HG03575 (cell line): ENCODE measurements at regions not wholly inside any gene's neighbourhood (a gene's known extent, or its start where the extent isn't known, plus 50 kb on each side); places are given as distances from the start of the nearest gene placed in this dataset.

ENCODE experiments used
- ATAC-seq: cut with Tn5 transposase; IDR thresholded peaks from one replicate; pipeline ENCODE4 v1.9.1; 2021; ENCODE audit not compliant: unreplicated experiment, insufficient number of reproducible peaks, low FRiP score; ENCODE audit errors: extremely low read depth

DNA sequence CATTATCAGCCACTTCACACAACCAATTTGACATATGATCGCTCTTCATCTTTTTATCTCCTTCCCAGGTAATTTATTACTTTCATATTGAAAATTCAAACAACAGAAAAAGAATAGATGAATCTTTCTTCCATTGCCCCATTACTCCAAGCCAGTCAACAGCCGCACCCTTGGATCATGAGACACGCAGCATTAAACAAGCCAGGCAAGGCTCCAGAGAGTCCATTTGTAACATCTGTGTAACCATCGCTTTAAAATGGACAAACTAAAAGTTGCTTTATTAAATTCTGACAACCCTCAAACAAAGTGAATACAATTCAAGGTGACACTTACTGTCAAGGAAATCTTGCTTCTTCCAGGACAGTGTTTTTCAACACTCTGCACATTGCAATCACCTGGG is 200.3 kb downstream of the EPM2A start:
- no peak for ATAC-seq

DNA sequence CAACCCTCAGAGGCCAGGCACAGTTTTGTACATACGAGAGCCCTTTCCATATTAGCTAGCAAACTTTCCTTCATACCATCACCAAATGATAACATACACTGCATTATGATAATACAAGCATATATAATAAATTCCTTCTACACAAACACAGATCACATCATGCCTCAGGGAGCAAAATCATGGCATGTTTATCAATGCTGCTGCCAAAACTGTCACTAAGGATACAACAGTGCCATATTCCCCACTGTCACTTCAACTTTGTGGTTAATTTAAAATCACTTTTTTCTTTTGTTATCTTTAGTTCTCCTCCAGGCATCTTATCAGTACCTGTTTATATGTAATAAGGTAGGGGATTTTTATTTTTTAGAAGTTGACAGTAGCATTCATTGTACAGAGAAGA is 196.3 kb downstream of the EPM2A start:
- ATAC-seq: no peak

DNA sequence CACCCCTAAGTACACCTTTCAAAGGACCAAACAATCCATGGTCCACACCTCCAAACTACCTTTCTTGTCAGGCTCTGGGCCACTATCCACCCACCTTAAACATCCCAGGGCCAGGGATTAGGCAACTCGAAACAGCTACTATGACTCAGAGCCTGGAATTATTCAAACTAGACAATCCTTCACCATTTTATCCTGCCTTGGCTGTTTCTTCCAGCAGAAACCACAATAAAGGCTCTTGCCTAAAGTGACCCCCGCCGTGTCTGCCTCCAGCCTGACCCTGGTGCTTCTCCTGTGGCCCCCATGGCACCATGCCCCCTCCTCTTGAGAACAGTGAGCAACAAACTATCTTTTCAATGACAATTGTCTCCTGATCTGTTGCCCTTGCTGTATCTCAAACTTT is 195.5 kb downstream of the EPM2A start:
- no peak for ATAC-seq

DNA sequence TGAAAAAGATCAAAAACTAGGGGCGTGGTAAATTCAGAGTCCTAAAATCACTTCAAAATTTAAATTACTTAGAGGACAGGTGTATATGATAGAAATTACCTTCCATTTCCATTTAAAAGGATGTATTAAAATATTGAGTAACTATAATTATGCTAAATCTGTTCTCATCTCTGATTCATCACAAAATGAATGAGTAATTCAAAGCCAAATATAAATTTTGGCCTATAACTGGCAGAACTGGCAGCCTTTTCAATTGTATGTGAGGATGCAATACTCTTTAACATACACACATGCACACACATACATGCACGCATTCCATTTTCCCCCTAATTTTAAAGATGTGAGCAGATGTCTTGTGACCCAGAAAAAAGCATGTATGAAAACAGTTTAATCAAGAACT is 194.6 kb downstream of the EPM2A start:
- ATAC-seq: no peak

GRCh38 chr6:145544041-145544440 is 191.3 kb downstream of the EPM2A start:
- no peak for ATAC-seq

- ATAC-seq: no peak
Measured at GRCh38 chr6:145544514-145544913, 190.8 kb downstream of the EPM2A start.

- ATAC-seq: no peak
Measured at GRCh38 chr6:145546265-145546664, 189.1 kb downstream of the EPM2A start.

DNA sequence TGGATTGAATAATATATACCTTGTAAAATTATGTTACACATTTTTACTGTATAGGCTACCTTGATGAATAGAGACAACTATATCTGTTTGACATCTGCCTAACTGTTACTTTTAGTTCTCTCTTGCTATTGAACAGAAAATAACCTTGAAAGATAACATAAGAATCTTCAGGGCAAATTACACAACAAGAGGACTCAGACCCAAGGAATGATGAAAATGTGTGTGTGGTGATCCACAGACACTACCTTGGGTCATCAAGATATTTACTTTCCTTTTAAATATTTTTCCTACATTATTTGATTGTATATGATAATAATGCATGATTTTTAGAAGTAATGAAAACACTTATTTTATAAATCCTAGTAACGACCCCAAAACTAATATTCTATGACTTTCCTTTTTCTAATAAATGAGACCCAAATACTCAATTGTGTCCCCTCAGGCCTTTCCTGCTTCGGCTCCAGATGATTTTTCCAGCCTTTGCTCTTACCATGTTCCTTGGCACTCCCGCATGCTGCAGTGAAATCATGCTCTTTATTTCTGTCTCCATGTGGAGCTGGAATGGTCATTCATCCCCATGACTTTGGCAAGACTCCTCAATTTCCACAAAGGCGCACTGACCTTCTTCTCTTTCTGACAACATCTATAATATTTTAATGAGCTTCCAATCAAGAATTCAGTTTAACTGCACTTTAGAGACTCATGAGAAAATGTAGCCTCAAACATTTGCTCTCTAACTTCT is 187.6 kb downstream of the EPM2A start:
- no peak for ATAC-seq

DNA sequence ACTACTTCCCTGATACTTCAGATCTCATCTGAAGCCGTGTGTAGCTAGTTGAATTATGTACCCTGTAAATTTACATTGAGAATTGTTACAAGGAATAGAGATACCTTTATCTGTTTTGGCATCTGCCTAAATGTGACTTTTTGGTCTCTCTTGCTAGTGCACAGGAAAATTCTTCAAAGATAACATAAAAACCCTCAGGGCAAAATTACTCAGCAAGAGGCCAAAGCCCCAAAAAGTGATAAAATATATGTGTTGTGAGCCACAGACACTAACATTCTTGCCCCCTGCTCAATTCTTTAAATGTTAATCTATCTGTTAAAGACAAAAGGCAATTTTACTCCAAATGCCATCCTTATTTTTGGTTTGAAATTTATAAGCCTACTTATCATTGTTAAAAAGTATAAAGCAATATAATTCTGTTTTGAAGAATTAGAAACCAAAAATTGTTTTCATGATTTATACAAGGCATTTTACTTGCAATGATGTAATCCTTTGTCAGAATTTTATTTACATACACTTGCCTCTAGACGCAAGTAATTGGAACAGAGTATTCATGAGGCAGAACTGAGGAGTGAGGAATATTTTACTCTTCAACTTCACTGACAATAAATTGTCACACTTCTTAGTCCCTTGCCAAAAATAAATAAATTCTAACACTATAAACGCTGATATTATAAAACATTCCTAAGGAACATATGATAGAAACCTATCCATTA is 186.2 kb downstream of the EPM2A start:
- no peak for ATAC-seq

GRCh38 chr6:145551164-145551563 is 184.2 kb downstream of the EPM2A start:
- no peak for ATAC-seq

GRCh38 chr6:145555084-145555483 is 180.2 kb downstream of the EPM2A start:
- no peak for ATAC-seq

DNA sequence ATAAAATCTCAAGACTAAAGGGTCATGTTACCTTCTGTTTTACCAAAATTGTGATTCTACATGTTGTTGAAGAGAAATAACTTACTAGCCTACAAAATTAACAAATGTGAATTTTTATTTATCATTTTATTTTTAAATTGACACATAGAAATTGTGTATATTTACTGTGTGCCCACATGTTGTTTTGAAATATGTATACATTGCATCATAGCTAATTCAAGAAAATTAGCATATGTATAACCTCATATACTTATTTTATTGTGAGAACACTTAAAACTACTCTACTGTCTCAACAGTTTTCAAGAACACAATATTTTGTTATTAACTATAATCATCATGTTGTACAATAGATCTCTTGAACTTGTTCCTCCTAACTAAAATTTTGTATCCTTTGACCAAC is 177.8 kb downstream of the EPM2A start:
- no peak for ATAC-seq

- no peak for ATAC-seq
Measured at GRCh38 chr6:145559836-145560235, 175.5 kb downstream of the EPM2A start.

GRCh38 chr6:145561095-145562072 is 173.9 kb downstream of the EPM2A start:
- ATAC-seq: no peak

DNA sequence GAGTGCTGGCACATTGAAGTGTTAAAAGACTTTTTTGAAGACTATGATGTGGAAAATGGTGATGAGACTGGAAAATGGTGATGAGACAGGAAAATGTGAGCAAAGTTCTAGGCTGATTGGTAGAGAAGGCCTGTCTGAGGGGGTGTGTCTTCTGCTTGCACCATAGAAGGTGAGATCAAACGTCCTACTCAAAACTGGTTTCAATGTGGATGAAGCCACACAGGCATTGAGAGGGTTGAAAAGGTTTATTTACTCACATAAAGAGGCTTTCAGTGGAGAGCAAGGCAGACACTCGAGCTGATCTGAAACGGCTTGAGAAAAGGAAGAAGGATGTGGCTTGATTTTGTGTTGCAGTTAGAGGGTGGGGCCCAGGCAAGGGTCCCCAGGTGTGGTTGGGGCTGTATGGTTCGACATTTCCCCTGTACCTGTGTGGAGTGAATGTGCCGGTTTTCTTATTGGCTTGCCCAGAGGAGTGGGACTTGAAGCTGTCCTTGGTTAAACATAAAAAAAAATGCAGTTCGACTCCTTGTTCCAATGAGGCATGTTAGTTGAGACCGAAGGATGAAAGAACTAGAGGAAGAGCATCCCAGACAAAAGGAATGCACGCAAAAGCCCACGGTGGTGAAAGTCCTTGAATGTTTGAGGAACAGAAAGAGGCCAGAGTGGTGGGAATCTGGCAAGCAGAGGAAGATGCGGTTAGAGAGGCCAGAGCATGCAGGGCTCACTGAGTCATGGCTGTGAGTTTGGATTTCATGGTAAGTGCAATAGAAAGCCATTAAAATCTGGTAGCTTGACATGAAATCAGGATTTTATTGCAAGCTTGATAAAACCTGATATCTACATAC is 172.3 kb downstream of the EPM2A start:
- no peak for ATAC-seq

DNA sequence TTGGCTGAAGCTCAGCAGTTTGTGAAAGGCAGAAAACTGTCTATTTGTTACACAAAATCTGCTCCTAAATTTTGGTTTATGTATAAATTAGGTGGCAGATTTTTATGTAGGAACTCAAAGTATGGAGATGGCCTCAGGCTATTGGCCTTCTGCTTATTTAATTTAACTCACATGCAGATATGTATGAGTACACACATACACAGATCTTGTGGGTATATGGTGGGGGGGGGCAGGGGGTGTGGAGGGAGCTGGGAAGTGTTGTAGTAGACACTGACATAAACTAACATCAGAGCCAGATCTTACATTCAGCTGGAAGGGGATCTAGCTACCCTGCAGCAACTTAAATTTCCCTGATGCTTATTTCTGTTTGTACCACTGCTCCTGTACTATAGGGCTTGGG is 170.8 kb downstream of the EPM2A start:
- ATAC-seq: no peak

GRCh38 chr6:145567684-145568252 is 167.6 kb downstream of the EPM2A start:
- no peak for ATAC-seq

DNA sequence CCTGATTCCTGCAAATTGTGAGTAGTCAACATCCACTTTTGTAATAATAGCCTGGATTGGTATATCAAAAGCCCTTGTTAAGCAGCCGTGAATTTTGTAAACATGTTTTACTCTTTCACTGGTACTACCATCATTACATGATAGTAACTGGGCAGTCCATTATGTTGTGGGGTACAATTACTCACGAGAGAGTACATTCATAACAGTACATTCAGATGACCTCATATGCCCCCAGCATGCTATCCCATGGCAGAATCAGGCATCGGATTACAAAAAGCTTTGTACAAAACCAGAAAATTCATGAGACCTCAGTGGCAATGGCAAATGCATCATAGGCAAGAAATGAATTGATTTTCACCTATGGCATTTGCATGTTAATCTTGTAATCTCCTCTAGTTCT is 166.2 kb downstream of the EPM2A start:
- ATAC-seq: no peak
